Heart left ventricle (tissue), 13 donors: ENCODE measurements at regions not wholly inside any gene's neighbourhood (a gene's known extent, or its start where the extent isn't known, plus 50 kb on each side); places are given as distances from the start of the nearest gene placed in this dataset.

Source experiments
- CTCF ChIP-seq, 12 donors: fragments of 200-600 bp; sonication (generic) in 4 of 12; IDR thresholded peaks; one replicate each; pipeline versions ENCODE4 v1.5.0 to v1.8.0; 2018 to 2022; ENCODE audit warnings: antibody characterized with exemption in 12 of 12, mild to moderate bottlenecking in 5 of 12
- POLR2A ChIP-seq, 2 donors: fragments of 450-650 bp; IDR thresholded peaks; one replicate each; pipeline ENCODE4 v1.6.1; 2017; ENCODE audit warnings: antibody characterized with exemption in 2 of 2, mild to moderate bottlenecking in 2 of 2, moderate library complexity in 2 of 2
- donor health status: ischemic (EF 13 %, LVEDD 7.1; RV severe dilation, severe dysfunction).
- donor health status: DM: no; HTN: yes; CAD: no.
- donor health status: DM: no; HTN: no; CAD: no.
- donor health status: ischemic (EF 25% LVEDD 6.9; RV normal size, moderate dysfunction).
- donor health status: ischemic (EF 25% LVEDD 5.7; RV mildly dilated, moderate dysfunction).
- donor health status: ischemic (EF 35%, LVEDD 5.7; RV mildly dilated, moderate dysfunction).
- donor health status: nonischemic (EF 11% LVEDD 7.7; RV severe dilation, severe dysfunction).
- donor health status: DM: yes; HTN: yes; CAD: no.
- donor health status: PGD.
- donor health status: ischemic (EF 29% LVEDD 5.4; RV normal size, mild dysfunction).
- donor health status: nonischemic (EF 23%, LVEDD 6.1; RV moderate dilation, normal function).

DNA sequence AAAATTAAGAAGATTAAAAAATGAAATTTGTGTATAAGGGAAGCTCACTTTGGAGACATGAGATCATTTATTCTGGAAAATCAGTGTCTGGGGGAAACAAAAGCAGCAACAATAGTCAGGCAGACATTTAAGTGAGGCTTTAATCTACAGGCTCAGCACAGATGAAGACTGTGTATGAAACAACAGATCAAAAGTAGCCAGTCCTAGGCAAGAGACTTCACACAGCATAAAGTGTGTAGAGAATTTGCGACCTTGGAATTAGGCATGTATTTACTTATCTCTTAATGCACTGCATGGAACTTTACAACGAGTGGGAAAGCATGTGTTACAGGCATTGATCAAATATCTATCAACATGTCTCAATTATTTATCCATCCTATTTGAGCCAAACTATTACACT lies 1099.9 kb downstream of the PLA2G4A start:
- TF ChIP-seq CTCF (IDR thresholded peaks at IDR 0.05) = no peak
- TF ChIP-seq POLR2A (IDR thresholded peaks at IDR 0.05) = no peak
